ENCODE measurements at regions not wholly inside any gene's neighbourhood (a gene's known extent, or its start where the extent isn't known, plus 50 kb on each side); places are given as distances from the start of the nearest gene placed in this dataset.

- TF ChIP-seq CTCF (conservative IDR thresholded peaks at IDR 0.05; ENCODE audit: low read depth, low read length) = no peak
- no peak for TF ChIP-seq POLR2A (IDR thresholded peaks at IDR 0.05; ENCODE audit: low read depth, low read length)
- TF ChIP-seq MXI1 (IDR thresholded peaks at IDR 0.05; ENCODE audit: borderline replicate concordance, low read depth, low read length) = no peak
- TF ChIP-seq MAFK (IDR thresholded peaks at IDR 0.05; ENCODE audit: low read depth, low read length) = no peak
- no peak for TF ChIP-seq USF2 (IDR thresholded peaks at IDR 0.05; ENCODE audit: low read depth, low read length)
- no peak for TF ChIP-seq NFE2L2 (IDR thresholded peaks at IDR 0.05; ENCODE audit: low read depth, low read length)
- no peak for TF ChIP-seq CEBPB (IDR thresholded peaks at IDR 0.05; ENCODE audit: low read depth, low read length)
- TF ChIP-seq MAZ (IDR thresholded peaks at IDR 0.05; ENCODE audit: borderline replicate concordance, low read depth, low read length) = no peak
- no peak for TF ChIP-seq RAD21 (IDR thresholded peaks at IDR 0.05; ENCODE audit: low read length)
- no peak for TF ChIP-seq BHLHE40 (IDR thresholded peaks at IDR 0.05; ENCODE audit: low read depth, low read length)
- no peak for TF ChIP-seq ELK1 (IDR thresholded peaks at IDR 0.05; ENCODE audit: borderline replicate concordance, low read depth, low read length)
- no peak for TF ChIP-seq SMC3 (IDR thresholded peaks at IDR 0.05; ENCODE audit: low read depth, low read length)
- TF ChIP-seq CHD1 (IDR thresholded peaks at IDR 0.05; ENCODE audit: low read depth, low read length) = no peak
- no peak for TF ChIP-seq FOS (IDR thresholded peaks at IDR 0.05; ENCODE audit: low read depth, low read length)
These were observed 56.9 kb downstream of the ERICH4 start for GRCh38 chr19:41499899-41500298.
